ENCODE measurements at regions not wholly inside any gene's neighbourhood (a gene's known extent, or its start where the extent isn't known, plus 50 kb on each side); places are given as distances from the start of the nearest gene placed in this dataset.
"Not testable (repeated sequence)": the region's sequence is repeated elsewhere in the genome, so short reads cannot be mapped to it uniquely, and the experiment has no call there.

GRCh38 chr22:22168941-22169867 lies 75.4 kb upstream of the VPREB1 start:
- DNase-seq = no peak

GRCh38 chr22:22168190-22168940 lies 76.2 kb upstream of the VPREB1 start:
- peak in 1 of 2 experiments; percentile 1 for DNase-seq

GRCh38 chr22:22167791-22168189 lies 76.8 kb upstream of the VPREB1 start:
- DNase-seq = no peak

- no peak for DNase-seq
These were observed 77.5 kb upstream of the VPREB1 start for GRCh38 chr22:22166941-22167713.

GRCh38 chr22:22165936-22166710 lies 78.5 kb upstream of the VPREB1 start:
- DNase-seq = no peak

- no peak for DNase-seq
These were observed 79.9 kb upstream of the VPREB1 start for GRCh38 chr22:22164541-22165272.

GRCh38 chr22:22161924-22162851 lies 82.4 kb upstream of the VPREB1 start:
- DNase-seq = no peak

- DNase-seq = not testable (repeated sequence)
These were observed 83.8 kb upstream of the VPREB1 start for GRCh38 chr22:22160768-22161167.

- no peak for DNase-seq
These were observed 85.2 kb upstream of the VPREB1 start for GRCh38 chr22:22159384-22159783.

- DNase-seq = no peak
These were observed 85.6 kb upstream of the VPREB1 start for GRCh38 chr22:22158965-22159364.

GRCh38 chr22:22158207-22158816 lies 86.3 kb upstream of the VPREB1 start:
- DNase-seq = no peak

- no peak for DNase-seq
These were observed 87.2 kb upstream of the VPREB1 start for GRCh38 chr22:22157348-22157725.

GRCh38 chr22:22156716-22157347 lies 87.8 kb upstream of the VPREB1 start:
- DNase-seq = peak in 1 of 2 experiments; percentile 38

- no peak for DNase-seq
These were observed 88.3 kb upstream of the VPREB1 start for GRCh38 chr22:22156348-22156715.

- DNase-seq = no peak
These were observed 89.0 kb upstream of the VPREB1 start for GRCh38 chr22:22155607-22156006.

- DNase-seq = no peak
These were observed 89.4 kb upstream of the VPREB1 start for GRCh38 chr22:22155146-22155545.

- DNase-seq = no peak
These were observed 90.5 kb upstream of the VPREB1 start for GRCh38 chr22:22154040-22154439.

- DNase-seq = no peak
These were observed 93.3 kb upstream of the VPREB1 start for GRCh38 chr22:22151308-22151707.

- DNase-seq = no peak
These were observed 94.1 kb upstream of the VPREB1 start for GRCh38 chr22:22150457-22150856.

- DNase-seq = no peak
These were observed 95.7 kb upstream of the VPREB1 start for GRCh38 chr22:22148905-22149304.

Data from SW 1271 (cell line).